ENCODE measurements at regions not wholly inside any gene's neighbourhood (a gene's known extent, or its start where the extent isn't known, plus 50 kb on each side); places are given as distances from the start of the nearest gene placed in this dataset.
"Not testable (repeated sequence)": the region's sequence is repeated elsewhere in the genome, so short reads cannot be mapped to it uniquely, and the experiment has no call there.

GRCh38 chr4:130772966-130773365, 1677.0 kb downstream of the C4orf33 start:
- not testable (repeated sequence) for TF ChIP-seq CTCF, POLR2A, POLR2AphosphoS5 (IDR thresholded peaks at IDR 0.05)

All from gastroesophageal sphincter (tissue), 3 donors.